ENCODE measurements at regions not wholly inside any gene's neighbourhood (a gene's known extent, or its start where the extent isn't known, plus 50 kb on each side); places are given as distances from the start of the nearest gene placed in this dataset.

DNA sequence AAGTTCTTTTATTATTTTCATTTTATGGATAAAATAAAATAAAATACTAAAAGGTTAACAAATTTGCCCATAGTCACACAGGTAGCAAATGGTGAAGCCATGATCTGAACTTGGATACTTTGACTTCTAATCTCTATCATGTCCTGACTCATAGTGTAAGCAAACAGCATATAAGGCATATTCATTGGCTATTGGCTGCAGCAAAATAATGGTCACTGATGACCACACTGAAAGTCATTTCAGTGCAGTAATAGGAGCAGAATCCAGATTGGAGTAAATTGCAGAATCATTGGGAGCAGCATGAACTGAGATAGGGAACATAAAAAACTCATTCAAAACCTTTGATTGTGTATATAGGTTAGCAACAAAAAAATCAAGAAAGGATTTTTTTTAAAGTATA, 262.9 kb downstream of the PLA2G4A start:
- DNase-seq = no peak

DNA sequence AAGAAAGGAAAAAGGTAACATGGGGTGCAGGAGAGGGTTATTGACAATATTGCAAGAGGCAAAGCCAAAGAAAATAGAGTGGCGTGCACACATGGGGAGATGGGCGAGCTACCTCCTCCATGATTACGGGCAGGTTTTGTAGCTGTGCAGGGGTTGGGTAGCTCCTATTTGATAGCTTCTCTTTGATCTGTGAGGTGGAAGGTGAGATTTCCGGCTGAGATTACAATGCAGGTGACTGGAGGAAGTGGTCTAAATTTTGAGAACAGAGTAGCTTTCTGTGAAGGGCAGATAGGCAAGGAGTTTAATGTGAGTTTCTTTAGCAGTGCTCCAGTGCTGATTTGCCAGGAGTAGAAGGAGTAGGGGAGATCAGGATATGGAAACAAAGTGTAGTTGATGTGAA, 263.4 kb downstream of the PLA2G4A start:
- DNase-seq = no peak

DNA sequence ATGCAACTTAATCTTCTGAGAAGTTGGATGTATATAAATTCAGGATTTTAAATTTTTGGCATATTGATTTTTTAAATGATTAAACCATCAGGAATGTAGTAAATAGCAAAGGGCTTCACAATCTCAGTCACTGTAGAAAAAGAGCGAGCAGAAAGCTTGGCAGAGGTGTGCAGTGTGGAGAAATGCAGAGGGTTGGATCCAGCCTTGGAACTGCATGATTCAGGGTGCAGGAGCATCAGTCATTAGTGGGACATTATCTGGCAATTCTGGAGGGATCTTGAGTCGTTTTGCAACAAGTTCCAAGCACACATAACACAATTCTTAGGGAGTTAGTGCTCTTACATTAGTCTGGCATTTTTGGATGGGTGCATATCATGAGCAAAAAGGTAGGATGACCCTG, 267.9 kb downstream of the PLA2G4A start:
- no peak for DNase-seq

DNA sequence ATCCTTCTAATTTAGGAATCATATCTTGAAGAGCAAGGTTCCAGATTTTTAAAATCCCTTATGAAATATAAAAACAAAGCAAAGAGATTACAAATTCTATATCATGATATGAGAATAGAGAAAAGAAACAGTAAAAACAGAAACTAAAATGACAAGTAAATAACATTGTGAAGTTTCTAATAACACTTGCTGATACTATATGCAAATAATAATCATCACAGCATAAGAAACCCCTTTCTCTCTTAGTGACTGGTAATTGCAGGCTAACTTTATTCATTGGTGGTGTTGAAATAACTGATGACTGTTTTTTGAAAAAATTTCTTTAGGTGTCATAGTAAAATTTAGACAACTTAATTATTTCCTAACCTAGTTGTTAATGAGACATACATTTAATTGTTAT, 281.6 kb downstream of the PLA2G4A start:
- no peak for DNase-seq

DNA sequence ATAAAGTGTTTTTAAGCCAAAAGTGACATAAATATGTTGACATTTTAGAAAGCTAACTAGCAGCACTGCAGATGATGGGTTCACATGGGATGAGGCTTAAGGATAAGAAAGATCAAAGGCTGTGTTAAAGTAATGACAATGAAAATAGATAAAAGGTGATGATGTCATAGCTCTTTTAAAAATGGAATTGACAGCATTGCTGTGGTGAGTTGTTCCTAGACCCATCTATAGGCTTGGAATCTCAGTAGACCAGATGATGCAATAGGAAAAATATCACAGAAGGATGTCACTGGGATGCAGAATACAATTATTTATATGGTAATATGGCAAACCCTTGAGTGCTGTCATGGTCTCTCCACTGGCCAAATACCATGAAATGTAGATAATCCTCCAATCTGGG, 286.0 kb downstream of the PLA2G4A start:
- no peak for DNase-seq

DNA sequence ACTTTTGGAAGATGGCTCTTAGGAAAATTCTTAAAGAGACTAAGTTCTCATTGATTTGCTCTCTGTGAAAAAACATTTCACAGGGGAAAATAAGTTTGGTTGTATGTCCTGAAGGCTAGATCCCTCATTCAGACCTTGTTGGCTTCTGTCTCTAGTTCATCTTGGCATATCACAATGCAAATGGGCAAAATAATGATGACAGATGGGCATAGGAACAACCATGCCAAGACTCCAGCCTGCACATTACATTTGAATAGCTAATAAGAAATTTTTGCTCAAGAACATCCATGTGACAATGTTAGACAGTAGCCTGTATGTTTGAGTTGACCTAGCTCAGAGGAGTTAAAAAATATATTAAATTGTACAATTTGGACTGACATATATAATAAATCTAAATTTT, 292.9 kb downstream of the PLA2G4A start:
- no peak for DNase-seq

DNA sequence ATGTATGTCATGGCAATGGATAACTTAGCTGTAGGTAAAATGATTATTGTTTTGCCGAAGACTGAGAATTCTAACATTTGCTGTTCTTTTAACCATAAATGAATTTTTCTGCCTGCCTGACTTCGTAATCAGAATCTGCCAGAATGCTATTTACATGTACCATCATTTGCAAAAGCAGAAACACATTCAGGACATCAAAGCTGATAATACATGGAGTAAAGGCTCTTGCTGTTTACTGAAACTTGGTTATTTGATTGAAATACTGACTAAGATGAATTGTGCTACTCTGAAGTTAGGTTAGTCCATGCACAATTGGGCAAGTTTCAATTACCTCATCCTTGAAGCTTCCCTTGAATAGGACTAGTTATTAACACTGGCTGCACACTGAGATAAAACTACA, 293.8 kb downstream of the PLA2G4A start:
- DNase-seq = no peak

DNA sequence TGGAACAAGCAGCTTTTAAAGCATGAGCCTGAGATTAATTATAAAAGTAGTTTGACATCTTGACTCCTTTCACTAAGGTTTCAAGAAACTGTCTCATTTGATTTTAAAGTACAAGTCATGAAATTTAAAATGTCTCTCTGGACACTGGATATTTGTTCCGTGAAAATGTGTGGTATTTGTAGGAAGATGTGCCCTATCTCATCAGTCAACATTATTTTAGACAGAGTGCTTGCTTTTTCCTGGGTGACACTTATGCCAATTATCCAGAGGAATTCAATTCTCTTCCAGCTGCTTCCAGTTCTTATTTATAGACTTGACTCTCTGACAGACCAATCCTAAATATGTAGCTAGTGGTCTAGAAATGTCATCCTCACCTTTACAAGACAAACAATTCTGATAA, 300.4 kb downstream of the PLA2G4A start:
- no peak for DNase-seq

DNA sequence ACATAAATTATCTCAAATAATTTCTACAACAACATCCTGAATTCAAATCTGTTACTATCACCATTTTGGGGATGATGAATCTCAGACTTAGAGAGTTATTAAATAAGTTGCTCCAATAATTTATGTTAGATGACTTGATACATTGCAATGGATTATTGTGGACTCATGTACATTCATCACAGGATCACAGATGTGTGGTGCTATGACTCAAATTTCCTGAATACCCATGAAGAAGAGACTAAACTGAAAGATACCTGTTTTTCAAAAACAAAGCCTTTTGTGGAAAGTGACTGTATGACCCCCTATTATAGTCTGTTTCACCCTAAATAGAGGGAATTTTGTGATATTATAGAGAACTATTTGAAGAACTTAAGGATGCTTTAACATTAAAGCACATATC, 315.0 kb downstream of the PLA2G4A start:
- no peak for DNase-seq

DNA sequence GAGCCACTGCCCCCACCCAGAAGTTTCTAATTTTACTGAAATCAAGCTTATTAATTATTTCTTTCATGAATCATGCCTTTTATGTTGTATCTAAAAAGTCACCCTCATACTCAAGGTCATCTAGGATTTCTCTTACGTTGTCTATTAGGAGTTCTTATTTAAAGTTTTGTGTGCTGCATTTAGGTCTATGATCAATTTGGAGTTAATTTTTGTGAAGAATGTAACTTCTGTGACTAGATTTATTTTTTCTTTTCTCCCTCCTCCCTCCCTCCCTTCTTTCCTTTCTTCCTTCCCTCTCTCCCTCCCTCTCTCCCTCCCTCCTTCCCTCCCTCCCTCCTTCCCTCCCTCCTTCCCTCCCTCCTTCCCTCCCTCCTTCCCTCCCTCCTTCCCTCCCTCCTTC, 317.6 kb downstream of the PLA2G4A start:
- no peak for DNase-seq

DNA sequence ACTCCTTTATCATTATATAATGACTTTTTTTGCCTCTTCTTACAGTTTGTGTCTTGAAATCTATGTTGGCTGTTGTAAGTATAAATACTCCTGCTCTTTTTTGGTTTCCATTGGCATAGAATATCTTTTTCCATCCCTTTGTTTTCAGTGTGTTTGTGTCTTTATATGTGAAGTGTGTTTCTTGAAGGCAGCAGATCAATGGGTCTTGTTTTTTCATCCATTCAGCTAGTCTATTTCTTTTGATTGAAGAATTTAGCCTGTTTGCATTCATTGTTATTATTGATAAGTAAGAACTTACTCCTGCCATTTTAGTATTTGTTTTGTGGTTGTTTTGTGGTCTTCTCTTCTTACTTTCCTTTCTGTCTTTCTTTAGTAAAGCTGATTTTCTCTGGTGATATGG, 322.8 kb downstream of the PLA2G4A start:
- no peak for DNase-seq

DNA sequence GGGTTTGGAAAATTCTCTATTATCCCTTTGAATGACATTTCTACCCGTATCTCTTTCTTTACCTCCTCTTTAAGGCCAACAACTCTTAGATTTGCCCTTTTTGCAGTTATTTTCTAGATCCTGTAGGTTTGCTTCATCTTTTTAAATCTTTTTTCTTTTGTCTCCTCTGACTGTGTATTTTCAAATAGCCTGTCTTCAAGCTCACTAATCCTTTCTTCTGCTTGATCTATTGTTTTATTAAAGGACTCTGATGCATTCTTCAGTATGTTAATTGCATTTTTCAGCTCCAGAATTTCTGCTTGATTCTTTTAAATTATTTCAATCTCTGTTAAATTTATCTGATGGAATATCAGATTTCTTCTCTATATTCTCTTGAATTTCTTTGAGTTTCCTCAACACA, 324.3 kb downstream of the PLA2G4A start:
- DNase-seq = no peak

DNA sequence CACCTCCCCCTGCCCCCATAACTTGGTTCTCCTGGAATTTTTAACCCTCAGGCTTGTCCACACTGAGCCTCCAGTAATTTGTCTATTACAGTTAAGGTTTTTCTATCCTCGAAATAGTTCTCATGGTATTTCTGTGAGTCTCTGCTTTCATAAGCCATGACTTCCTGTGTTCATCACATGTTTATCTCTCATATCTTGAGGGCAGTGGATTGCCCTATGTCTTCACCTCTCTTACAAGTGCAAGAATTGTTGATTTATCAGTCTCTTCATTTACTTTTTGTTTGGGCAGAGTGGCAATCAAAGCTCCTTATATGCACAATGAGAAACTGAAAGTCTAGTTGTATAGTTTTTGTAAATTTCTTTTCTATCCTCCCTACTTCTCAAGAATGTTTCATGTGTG, 328.4 kb downstream of the PLA2G4A start:
- DNase-seq = no peak

DNA sequence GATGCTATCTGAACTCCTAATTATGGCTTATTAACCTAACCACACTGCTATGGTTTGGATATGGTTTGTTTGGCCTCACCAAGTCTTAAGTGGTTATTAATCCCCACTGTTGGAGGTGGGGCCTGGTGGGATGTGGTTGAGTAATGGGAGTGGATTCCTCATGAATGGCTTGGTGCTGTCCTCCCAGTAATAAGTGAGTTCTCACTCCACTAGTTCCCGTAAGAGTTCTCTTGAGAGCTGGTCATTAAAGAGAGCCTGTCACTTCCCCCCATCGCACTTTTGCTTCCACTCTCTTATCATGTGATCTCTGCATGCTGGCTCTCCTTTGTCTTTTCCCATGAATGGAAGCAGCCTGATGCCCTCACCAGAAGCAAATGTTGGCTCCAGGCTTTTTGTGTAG, 328.8 kb downstream of the PLA2G4A start:
- DNase-seq = no peak

DNA sequence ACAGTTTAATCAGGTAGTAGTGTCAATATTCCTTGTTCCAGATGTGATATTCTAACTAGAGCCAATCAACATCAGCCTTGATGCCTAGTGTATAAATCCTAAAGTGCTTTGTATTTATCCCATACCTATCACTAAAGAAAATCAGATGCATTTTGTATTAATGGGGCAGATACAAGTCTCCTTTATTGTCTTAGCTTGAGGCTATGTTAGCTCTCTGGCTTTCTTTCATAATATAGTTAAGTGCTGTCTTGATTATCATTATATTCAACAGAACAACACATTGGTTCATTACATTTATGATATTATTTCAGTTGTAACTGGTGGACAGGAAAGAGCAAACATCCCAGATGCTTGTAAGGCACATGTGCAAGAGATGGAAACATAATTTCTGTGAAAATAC, 338.8 kb downstream of the PLA2G4A start:
- DNase-seq = no peak

DNA sequence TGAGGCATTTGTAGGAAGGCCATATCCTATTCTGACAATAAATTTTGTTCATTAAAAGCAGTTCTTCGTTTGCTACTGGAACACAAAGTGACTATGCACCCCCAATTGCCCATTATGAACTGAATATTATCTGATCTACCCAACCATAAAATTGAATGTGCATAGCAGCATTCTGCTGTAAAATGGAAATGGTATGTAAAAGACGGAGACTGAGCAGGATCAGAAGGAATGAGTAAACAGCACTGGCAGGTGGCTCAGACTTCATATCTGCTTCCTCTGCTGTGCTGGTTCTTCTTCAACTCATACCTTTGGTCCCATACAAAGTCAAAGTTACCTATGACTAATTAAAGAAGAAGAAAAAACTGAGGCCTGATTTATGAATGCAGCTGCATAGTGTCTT, 339.5 kb downstream of the PLA2G4A start:
- DNase-seq = no peak

DNA sequence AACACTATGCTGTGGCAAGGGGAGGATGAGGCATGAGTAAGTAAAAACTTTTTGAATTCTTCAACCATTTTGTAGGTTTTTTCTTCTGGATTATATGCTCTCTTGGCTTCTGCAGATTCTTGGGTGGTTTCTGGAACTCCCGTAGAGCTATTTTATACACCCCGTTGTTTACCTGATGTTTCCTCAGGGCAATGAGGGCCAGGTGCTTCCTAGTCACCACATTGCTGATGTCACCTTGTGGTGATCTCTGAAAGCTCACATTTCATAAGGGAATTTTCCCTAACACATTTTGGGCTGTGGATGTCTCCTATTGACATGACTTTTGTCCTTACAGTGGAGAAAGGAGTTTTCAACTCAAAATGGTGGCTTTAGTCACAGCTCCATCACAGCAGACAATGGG, 356.6 kb downstream of the PLA2G4A start:
- DNase-seq = no peak

DNA sequence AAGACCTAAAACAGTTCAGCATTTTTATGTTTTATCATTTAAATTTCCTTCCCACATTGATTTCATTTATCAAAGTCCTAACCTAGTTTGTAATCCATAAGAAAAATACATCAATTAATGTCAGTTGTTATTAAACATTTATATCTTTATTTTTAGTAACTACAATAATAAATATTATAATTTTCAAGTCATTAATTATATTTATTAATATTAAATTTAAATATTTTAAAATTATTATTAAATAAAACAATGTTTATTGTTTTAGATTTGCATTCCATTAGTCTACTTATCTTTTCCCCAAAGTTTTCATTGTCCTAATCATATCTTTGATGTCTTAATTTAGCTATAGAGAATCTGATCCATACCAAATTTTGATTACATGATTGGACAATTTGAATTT, 368.9 kb downstream of the PLA2G4A start:
- DNase-seq = no peak

DNA sequence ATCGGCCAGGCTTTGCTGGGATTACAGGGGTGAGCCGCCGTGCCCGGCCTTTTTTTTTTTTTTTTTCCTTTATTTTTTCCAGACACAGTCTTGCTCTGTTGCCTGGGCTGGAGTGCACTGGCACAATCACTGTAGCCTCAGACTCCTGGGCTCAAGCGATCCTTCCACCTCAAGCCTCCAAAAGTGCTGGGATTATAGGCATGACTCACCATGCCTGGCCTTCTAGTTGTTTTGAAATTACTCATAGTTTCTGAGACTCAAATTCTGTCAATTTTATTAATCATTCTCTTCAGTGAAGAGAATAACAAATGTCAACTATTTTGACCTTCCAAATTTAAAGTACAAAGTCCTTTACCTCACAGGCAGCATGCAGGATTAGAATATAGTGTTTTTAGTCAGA, 374.5 kb downstream of the PLA2G4A start:
- no peak for DNase-seq

DNA sequence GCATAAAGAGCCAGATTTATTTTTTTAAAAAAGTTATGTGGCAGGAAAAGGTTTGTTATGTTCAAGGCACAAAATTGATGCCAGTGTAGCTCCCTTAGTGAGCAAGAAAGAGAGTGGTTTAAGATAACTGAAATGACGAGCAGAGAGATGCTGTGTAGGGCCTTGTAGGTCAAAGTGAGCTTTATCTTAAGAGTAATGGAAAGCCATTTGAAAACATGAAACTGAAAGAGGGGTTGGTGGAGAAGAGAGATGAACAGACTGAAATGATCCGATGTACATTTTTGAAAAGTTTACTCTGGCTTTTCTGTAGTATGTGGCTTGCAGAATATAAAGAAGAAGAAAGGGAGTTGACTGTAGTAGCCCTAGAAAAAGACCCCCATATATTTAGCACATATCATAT, 383.6 kb downstream of the PLA2G4A start:
- DNase-seq = no peak

DNA sequence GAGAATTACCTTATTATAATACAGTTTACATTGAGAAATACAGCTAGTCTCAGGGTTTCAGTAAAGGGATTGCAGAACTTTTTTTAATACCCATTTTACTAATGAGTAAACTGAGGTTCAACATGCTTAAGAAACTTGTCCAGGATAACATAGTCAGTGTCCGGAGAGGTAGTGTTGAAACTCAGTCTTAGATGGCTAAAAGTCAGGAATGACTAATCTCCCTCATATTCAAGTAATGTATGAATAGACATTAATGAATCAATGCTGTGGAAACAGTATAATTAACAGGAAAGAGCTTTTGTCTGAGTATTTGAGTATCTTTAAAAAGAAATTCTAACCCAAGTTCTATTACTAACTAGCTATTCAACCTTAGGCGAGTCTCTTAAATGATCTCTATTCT, 397.6 kb downstream of the PLA2G4A start:
- no peak for DNase-seq

DNA sequence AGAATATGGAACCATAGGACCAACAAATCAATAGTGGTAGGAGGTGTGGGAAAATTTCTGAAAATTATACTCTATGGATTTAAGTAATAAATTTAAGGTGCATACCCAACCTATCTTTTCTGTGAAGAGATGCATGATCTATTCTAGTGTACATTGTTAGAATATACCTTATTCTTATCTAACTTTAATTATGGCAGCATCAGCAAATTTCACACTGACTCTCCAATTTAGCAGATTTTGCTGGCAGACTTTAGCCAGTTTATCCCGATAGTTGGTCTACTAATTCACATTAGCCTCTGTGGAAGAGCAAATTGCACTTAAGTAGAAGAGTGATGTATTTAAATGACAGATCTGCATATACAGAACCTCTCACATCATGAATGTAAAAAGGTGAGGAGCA, 400.0 kb downstream of the PLA2G4A start:
- no peak for DNase-seq

DNA sequence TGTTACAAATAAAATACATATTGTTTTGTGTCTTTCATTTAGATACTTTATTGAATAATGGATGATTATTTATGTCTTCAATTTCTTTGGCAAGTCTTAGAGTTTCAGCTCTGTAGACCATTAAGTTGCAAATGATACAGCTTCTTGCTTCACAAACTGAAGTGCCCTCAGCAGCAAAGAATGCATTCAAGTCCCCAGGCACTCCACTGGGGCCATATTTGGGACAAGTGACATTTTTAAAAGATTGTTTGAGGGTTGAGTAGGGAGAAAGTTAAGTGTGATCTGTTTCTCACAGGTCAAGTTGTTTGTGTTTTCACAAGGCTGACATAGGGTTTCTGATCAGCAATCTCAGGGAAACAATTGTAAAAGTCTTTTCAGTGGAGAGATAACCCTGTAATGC, 400.7 kb downstream of the PLA2G4A start:
- no peak for DNase-seq

DNA sequence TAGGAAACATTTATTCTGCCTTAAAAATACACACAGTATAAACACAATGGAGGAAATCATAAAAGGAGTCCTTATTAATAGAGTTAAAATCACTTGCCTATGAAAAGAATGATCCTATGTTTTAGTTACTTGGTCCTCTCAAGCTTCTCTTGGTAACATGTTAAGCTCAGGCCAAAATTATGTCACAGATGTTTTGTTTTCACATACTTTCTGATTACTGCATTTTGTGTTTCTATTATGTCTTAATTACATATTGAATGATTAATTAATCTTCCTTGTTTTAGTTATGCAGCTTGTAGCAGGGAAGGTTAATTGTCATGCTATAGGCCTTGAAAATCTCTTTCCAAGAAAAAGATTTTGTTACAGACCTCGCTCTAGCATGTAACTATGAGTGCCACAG, 406.0 kb downstream of the PLA2G4A start:
- no peak for DNase-seq

DNA sequence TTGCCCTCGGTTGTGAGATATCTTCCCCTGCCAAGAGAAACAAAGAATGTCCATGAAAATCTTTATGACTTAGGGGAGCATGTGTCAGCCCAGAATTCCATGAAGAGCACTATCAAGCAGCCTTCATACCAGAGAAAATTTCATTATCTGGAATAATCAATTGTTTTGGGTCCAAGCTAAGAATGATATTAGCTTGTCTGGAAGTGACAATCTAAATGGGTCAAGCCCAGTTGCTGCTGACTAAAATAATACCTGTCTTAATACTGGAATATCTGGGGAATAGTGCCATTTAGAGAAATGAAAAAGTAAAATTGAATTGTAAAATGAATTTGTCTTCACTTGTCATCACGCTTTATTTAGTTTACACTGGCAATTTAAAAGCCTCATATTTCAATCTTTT, 407.4 kb downstream of the PLA2G4A start:
- no peak for DNase-seq

DNA sequence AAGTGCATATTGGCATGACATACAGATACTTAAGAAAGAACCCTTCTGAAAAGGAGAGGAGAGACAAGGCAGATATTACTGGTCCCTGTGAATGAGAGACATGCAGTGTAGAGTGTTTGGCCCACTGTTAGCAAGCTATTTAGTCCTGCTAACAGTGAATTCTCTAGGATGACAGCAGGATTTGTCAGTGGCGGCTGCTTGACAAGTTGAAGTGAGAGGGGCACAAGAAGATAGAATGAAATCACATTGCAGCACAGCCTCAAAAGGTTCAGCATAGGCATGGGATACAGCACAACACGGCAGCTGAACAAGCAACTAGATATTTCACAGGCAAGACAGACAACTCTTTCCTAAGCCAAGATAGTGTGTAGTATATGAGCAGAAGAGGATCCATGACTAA, 407.9 kb downstream of the PLA2G4A start:
- DNase-seq = no peak

All from dermis blood vessel endothelial cell (primary cell).